Lower leg skin (tissue), 3 donors: ENCODE measurements at regions not wholly inside any gene's neighbourhood (a gene's known extent, or its start where the extent isn't known, plus 50 kb on each side); places are given as distances from the start of the nearest gene placed in this dataset.

Experiments
- POLR2A ChIP-seq, 2 donors: fragments of 450-650 bp; IDR thresholded peaks; one replicate each; pipeline ENCODE4 v1.6.1; 2016 to 2017; ENCODE audit warnings: antibody characterized with exemption in 2 of 2, mild to moderate bottlenecking in 1 of 2, moderate library complexity in 1 of 2
- TF ChIP-seq, protein P1 (sequence below), 3 donors: fragments of 450-650 bp; IDR thresholded peaks; one replicate each; pipeline ENCODE4 v1.5.1; 2016; ENCODE audit warnings: antibody characterized with exemption in 3 of 3, mild to moderate bottlenecking in 3 of 3, moderate library complexity in 2 of 3

DNA sequence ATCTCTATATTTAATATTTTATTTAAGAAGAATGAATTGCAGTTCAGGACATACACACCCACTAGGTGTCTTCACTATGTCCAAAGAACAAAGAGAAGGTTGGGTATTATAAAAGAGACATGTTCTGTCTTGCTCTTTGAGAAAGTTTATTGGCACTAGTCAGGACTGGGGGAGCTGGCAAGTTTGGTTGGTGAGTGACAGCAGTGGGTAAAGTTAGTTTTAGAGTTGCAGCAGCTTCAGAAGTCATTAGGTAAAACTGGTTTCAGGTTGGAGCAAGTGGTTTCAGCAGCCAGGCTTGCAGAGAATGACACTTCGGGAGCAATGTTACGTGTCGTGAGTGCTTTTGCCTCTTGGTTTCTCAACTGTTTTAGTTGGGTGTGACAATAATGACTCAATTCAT, 142.2 kb upstream of the HS3ST3A1 start:
- TF ChIP-seq, protein P1, sequence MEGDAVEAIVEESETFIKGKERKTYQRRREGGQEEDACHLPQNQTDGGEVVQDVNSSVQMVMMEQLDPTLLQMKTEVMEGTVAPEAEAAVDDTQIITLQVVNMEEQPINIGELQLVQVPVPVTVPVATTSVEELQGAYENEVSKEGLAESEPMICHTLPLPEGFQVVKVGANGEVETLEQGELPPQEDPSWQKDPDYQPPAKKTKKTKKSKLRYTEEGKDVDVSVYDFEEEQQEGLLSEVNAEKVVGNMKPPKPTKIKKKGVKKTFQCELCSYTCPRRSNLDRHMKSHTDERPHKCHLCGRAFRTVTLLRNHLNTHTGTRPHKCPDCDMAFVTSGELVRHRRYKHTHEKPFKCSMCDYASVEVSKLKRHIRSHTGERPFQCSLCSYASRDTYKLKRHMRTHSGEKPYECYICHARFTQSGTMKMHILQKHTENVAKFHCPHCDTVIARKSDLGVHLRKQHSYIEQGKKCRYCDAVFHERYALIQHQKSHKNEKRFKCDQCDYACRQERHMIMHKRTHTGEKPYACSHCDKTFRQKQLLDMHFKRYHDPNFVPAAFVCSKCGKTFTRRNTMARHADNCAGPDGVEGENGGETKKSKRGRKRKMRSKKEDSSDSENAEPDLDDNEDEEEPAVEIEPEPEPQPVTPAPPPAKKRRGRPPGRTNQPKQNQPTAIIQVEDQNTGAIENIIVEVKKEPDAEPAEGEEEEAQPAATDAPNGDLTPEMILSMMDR (IDR thresholded peaks at IDR 0.05), result no peak
- TF ChIP-seq POLR2A (IDR thresholded peaks at IDR 0.05), result no peak
